ENCODE measurements at regions not wholly inside any gene's neighbourhood (a gene's known extent, or its start where the extent isn't known, plus 50 kb on each side); places are given as distances from the start of the nearest gene placed in this dataset.

DNA sequence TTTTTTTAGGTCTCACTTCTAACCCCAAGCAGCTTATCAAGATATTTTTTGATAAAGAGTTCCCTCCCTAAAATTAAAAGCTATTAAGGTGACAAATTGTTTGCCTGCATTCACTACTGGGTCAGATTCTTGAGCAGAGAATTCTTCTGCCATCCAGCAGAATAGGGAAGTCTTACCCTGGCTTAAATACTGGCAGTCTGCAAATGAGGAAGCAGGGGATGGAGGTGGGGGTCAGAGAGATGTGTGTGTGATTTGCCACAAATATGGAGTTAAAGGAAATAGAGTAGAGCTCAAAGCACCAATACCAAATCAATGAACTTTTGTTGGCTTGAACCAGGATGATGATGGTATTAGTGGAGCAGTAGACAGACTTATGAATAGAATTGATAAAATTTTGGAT lies 122.2 kb downstream of the ANXA5 start:
- no peak overlapping the region for H3K27ac ChIP-seq (ENCODE audit: low read depth in 1 of 2, low read length in 2 of 2)
- H3K4me1 Mint-ChIP-seq = no peaks in the 10 kb centered on the region
- H3K36me3 Mint-ChIP-seq = no peaks in the 10 kb centered on the region

DNA sequence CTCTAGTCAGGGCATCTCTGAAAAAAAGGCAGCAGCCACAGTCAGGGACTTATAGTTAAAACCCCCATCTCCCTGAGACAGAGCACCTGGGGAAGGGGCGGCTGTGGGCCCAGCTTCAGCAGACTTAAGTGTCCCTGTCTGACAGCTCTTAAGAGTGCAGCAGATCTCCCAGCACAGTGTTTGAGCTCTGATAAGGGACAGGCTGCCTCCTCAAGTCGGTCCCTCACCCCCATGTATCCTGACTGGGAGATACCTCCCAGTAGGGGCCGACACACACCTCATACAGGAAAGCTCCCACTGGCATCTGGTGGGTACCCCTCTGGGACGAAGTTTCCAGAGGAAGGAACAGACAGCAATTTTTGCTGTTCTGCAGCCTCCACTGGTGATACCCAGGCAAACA lies 129.0 kb downstream of the ANXA5 start:
- H3K79me2 ChIP-seq (ENCODE audit: insufficient read depth, low read length) = no peaks in the 10 kb centered on the region
- no peaks in the 10 kb centered on the region for H3K27me3 ChIP-seq (ENCODE audit: control insufficient read depth in 2 of 2, insufficient read depth in 2 of 2, low read length in 2 of 2)
- H3K27ac Mint-ChIP-seq = no peak overlapping the region
- no peaks in the 10 kb centered on the region for H3K36me3 ChIP-seq (replicated peaks in 1 of 2; ENCODE audit: control insufficient read depth in 1 of 2, insufficient read depth in 2 of 2, low read length in 2 of 2)
- H3K4me1 ChIP-seq (ENCODE audit: control insufficient read depth in 1 of 2, insufficient read depth in 2 of 2, low read length in 2 of 2) = no peaks in the 10 kb centered on the region
- no peak for DNase-seq
- H3K9ac ChIP-seq (ENCODE audit: insufficient read depth, low read length, poor library complexity, severe bottlenecking) = no peak overlapping the region
- H3K27me3 Mint-ChIP-seq (ENCODE audit: low read depth in 3 of 3) = no peaks in the 10 kb centered on the region
- H4K20me1 ChIP-seq (ENCODE audit: insufficient read depth, low read length) = no peaks in the 10 kb centered on the region
- H3K27ac ChIP-seq (ENCODE audit: low read depth in 1 of 2, low read length in 2 of 2) = no peak overlapping the region
- peaks cover 0 to 7% (median 4%) of the 10 kb centered on the region in 7 donors for H3K9me3 Mint-ChIP-seq
- H2AFZ ChIP-seq (ENCODE audit: insufficient read depth, low read depth, low read length, poor library complexity, severe bottlenecking) = no peak overlapping the region
- H3K4me1 Mint-ChIP-seq = no peaks in the 10 kb centered on the region
- intact Hi-C loops (cut with micrococcal nuclease) = no loop called here
- H3K4me3 Mint-ChIP-seq = no peak overlapping the region
- H3K4me3 ChIP-seq (replicated peaks in 1 of 3; ENCODE audit: low read depth in 2 of 3, low read length in 3 of 3) = no peak overlapping the region
- H3K9me3 ChIP-seq (replicated peaks in 1 of 2; ENCODE audit: control insufficient read depth in 1 of 2, insufficient read depth in 1 of 2, low read length in 2 of 2) = peaks cover 0 to 4% of the 10 kb centered on the region in 2 donors
- TF ChIP-seq, protein P1, sequence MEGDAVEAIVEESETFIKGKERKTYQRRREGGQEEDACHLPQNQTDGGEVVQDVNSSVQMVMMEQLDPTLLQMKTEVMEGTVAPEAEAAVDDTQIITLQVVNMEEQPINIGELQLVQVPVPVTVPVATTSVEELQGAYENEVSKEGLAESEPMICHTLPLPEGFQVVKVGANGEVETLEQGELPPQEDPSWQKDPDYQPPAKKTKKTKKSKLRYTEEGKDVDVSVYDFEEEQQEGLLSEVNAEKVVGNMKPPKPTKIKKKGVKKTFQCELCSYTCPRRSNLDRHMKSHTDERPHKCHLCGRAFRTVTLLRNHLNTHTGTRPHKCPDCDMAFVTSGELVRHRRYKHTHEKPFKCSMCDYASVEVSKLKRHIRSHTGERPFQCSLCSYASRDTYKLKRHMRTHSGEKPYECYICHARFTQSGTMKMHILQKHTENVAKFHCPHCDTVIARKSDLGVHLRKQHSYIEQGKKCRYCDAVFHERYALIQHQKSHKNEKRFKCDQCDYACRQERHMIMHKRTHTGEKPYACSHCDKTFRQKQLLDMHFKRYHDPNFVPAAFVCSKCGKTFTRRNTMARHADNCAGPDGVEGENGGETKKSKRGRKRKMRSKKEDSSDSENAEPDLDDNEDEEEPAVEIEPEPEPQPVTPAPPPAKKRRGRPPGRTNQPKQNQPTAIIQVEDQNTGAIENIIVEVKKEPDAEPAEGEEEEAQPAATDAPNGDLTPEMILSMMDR (IDR thresholded peaks at IDR 0.05) = no peak
- H3K4me2 ChIP-seq (replicated peaks; ENCODE audit: extremely low read depth, low read length, poor library complexity, severe bottlenecking) = no peak overlapping the region
- H3K36me3 Mint-ChIP-seq = no peaks in the 10 kb centered on the region
- 93% methylated on average over 2 of the region's 4 CpGs for WGBS (ENCODE audit: insufficient coverage)

More for the DNA sequence above, 122.2 kb downstream of the ANXA5 start:
- H3K9ac ChIP-seq (ENCODE audit: insufficient read depth, low read length, poor library complexity, severe bottlenecking) = no peak overlapping the region
- TF ChIP-seq, protein P1 (IDR thresholded peaks at IDR 0.05) = no peak
- no peak overlapping the region for H2AFZ ChIP-seq (ENCODE audit: insufficient read depth, low read depth, low read length, poor library complexity, severe bottlenecking)
- DNase-seq = no peak
- no peaks in the 10 kb centered on the region for H4K20me1 ChIP-seq (ENCODE audit: insufficient read depth, low read length)
- no peaks in the 10 kb centered on the region for H3K27me3 ChIP-seq (ENCODE audit: control insufficient read depth in 2 of 2, insufficient read depth in 2 of 2, low read length in 2 of 2)
- Mint-ChIP-seq H3K4me3 (no peak overlapping the region), H3K27me3 (ENCODE audit: low read depth in 3 of 3) (peaks cover 0 to 2% (median 2%) of the 10 kb centered on the region in 3 donors), H3K27ac (no peak overlapping the region), H3K9me3 (peaks cover 0 to 4% (median 3%) of the 10 kb centered on the region in 7 donors)
- H3K4me1 ChIP-seq (ENCODE audit: control insufficient read depth in 1 of 2, insufficient read depth in 2 of 2, low read length in 2 of 2) = no peaks in the 10 kb centered on the region
- no peaks in the 10 kb centered on the region for H3K36me3 ChIP-seq (replicated peaks in 1 of 2; ENCODE audit: control insufficient read depth in 1 of 2, insufficient read depth in 2 of 2, low read length in 2 of 2)
- H3K4me2 ChIP-seq (replicated peaks; ENCODE audit: extremely low read depth, low read length, poor library complexity, severe bottlenecking) = no peak overlapping the region
- no peaks in the 10 kb centered on the region for H3K79me2 ChIP-seq (ENCODE audit: insufficient read depth, low read length)
- intact Hi-C loops (cut with micrococcal nuclease) = no loop called here
- no peak overlapping the region for H3K4me3 ChIP-seq (replicated peaks in 1 of 3; ENCODE audit: low read depth in 2 of 3, low read length in 3 of 3)
- no peaks in the 10 kb centered on the region for H3K9me3 ChIP-seq (replicated peaks in 1 of 2; ENCODE audit: control insufficient read depth in 1 of 2, insufficient read depth in 1 of 2, low read length in 2 of 2)

Data from CD14-positive monocyte (primary cell).